PC-9 (cell line): ENCODE measurements at regions not wholly inside any gene's neighbourhood (a gene's known extent, or its start where the extent isn't known, plus 50 kb on each side); places are given as distances from the start of the nearest gene placed in this dataset.

Experiments used
- BruUV-seq: library from RNA; stranded (reverse); fragments of 400-500 nt; replicated peaks from 2 replicates; lab custom pipeline; 2021; lab: Mats Ljungman, UMichigan
- CTCF ChIA-PET: fragments of 300-600 bp; sonication (Branson Sonifier 250); formaldehyde crosslinking; loops from one replicate; lab custom pipeline; 2022; ENCODE audit warnings: antibody characterized with exemption; lab: Charles Lee
- POLR2A ChIA-PET: fragments of 300-600 bp; sonication (Branson Sonifier 250); formaldehyde crosslinking; loops from one replicate; lab custom pipeline; 2022; ENCODE audit warnings: antibody characterized with exemption; ENCODE audit not compliant: unreplicated experiment; lab: Charles Lee
- DNase-seq, 2 experiments: peaks; one replicate each; pipeline versions ENCODE4 v3.0.0 to v3.0.0-alpha.2; 2015 to 2022; ENCODE audit warnings: mixed read lengths in 1 of 2
- H2AFZ ChIP-seq: fragments of 200-600 bp; sonication (generic); 2 replicates; pipeline ENCODE4 v1.8.1; 2017; ENCODE audit warnings: antibody characterized with exemption
- H3F3A ChIP-seq: fragments of 200-600 bp; sonication (generic); 2 replicates; pipeline ENCODE4 v1.8.1; 2017; ENCODE audit warnings: antibody characterized with exemption, mild to moderate bottlenecking, low read depth; ENCODE audit not compliant: insufficient read depth
- H3K27ac ChIP-seq: fragments of 200-600 bp; sonication (generic); 2 replicates; pipeline ENCODE4 v1.6.1; 2016; ENCODE audit warnings: mixed run types
- H3K27me3 ChIP-seq: fragments of 200-600 bp; sonication (generic); 2 replicates; pipeline ENCODE4 v1.6.1; 2016; ENCODE audit warnings: low read depth, mixed run types; ENCODE audit not compliant: insufficient read depth
- H3K36me3 ChIP-seq: fragments of 200-600 bp; sonication (generic); 2 replicates; pipeline ENCODE4 v1.6.1; 2016; ENCODE audit warnings: low read depth, mixed run types
- H3K4me1 ChIP-seq: fragments of 200-600 bp; sonication (generic); replicated peaks from 2 replicates; pipeline ENCODE4 v1.6.1; 2016; ENCODE audit warnings: mixed run types; ENCODE audit not compliant: insufficient read depth
- H3K4me2 ChIP-seq: fragments of 200-600 bp; sonication (generic); 2 replicates; pipeline ENCODE4 v1.6.1; 2017; ENCODE audit warnings: mixed run types
- H3K4me3 ChIP-seq: fragments of 200-600 bp; sonication (generic); 2 replicates; pipeline ENCODE4 v1.6.1; 2016; ENCODE audit warnings: mixed run types
- H3K79me2 ChIP-seq: fragments of 200-600 bp; sonication (generic); 2 replicates; pipeline ENCODE4 v1.6.1; 2017; ENCODE audit warnings: low read depth, mixed run types
- H3K9me2 ChIP-seq: fragments of 200-600 bp; sonication (generic); 2 replicates; pipeline ENCODE4 v1.8.1; 2017; ENCODE audit warnings: mild to moderate bottlenecking; ENCODE audit not compliant: insufficient read depth
- H3K9me3 ChIP-seq: fragments of 200-600 bp; sonication (generic); 2 replicates; pipeline ENCODE4 v1.8.1; 2016; ENCODE audit warnings: low read depth; ENCODE audit not compliant: insufficient read depth
- H4K20me1 ChIP-seq: fragments of 200-600 bp; sonication (generic); 2 replicates; pipeline ENCODE4 v1.8.1; 2017; ENCODE audit not compliant: insufficient read depth
- CTCF ChIP-seq: fragments of 200-600 bp; sonication (generic); conservative IDR thresholded peaks from 2 replicates; pipeline ENCODE4 v1.6.1; 2017; ENCODE audit warnings: mixed run types, antibody characterized with exemption, mild to moderate bottlenecking, moderate library complexity
- EZH2 ChIP-seq: fragments of 200-600 bp; sonication (generic); IDR thresholded peaks from 2 replicates; pipeline ENCODE4 v1.8.0; 2017; ENCODE audit warnings: antibody characterized with exemption, low read depth
- intact Hi-C: fragments of 100-400 bp; cut with micrococcal nuclease; formaldehyde crosslinking; loops from one replicate; pipeline ENCODE4 v1.10.0; 2022; ENCODE audit not compliant: unreplicated experiment

GRCh38 chr15:46946953-46947352 is 770.4 kb upstream of the SEMA6D start:
- Histone ChIP-seq H3F3A (no peaks in the 10 kb centered on the region), H3K9me3 (no peaks in the 10 kb centered on the region), H3K4me3 (no peak overlapping the region), H3K9me2 (no peaks in the 10 kb centered on the region), H3K36me3 (no peaks in the 10 kb centered on the region), H4K20me1 (no peaks in the 10 kb centered on the region), H3K4me1 (no peaks in the 10 kb centered on the region), H3K4me2 (no peak overlapping the region), H3K79me2 (no peaks in the 10 kb centered on the region), H3K27me3 (no peaks in the 10 kb centered on the region), H3K27ac (no peak overlapping the region), H2AFZ (no peak overlapping the region)
- no peak for DNase-seq
- POLR2A ChIA-PET = no interaction called here
- intact Hi-C loops = no loop called here
- CTCF ChIA-PET = no interaction called here
- BruUV-seq = no TSS peak
- no peak for TF ChIP-seq EZH2
- TF ChIP-seq CTCF = no peak

- H3K27me3 ChIP-seq = no peaks in the 10 kb centered on the region
- DNase-seq = no peak
- H3K27ac ChIP-seq = no peak overlapping the region
- TF ChIP-seq EZH2 = no peak
- TF ChIP-seq CTCF = no peak
- no peaks in the 10 kb centered on the region for H3K79me2 ChIP-seq
- BruUV-seq = no TSS peak
- intact Hi-C loops = no loop called here
- no peak overlapping the region for H2AFZ ChIP-seq
- POLR2A ChIA-PET = no interaction called here
- H3K4me1 ChIP-seq = no peaks in the 10 kb centered on the region
- no peaks in the 10 kb centered on the region for H3F3A ChIP-seq
- no peak overlapping the region for H3K4me2 ChIP-seq
- H3K36me3 ChIP-seq = no peaks in the 10 kb centered on the region
- no peaks in the 10 kb centered on the region for H3K9me2 ChIP-seq
- no peaks in the 10 kb centered on the region for H3K9me3 ChIP-seq
- CTCF ChIA-PET = no interaction called here
- H4K20me1 ChIP-seq = no peaks in the 10 kb centered on the region
- H3K4me3 ChIP-seq = no peak overlapping the region
Observed at GRCh38 chr15:46955576-46955975, 761.7 kb upstream of the SEMA6D start.

- H4K20me1 ChIP-seq = no peaks in the 10 kb centered on the region
- no peak for DNase-seq
- TF ChIP-seq EZH2 = no peak
- no peak for TF ChIP-seq CTCF
- no peaks in the 10 kb centered on the region for H3K27me3 ChIP-seq
- H3K4me3 ChIP-seq = no peak overlapping the region
- H3K27ac ChIP-seq = no peak overlapping the region
- no peaks in the 10 kb centered on the region for H3K9me2 ChIP-seq
- no peak overlapping the region for H3K4me2 ChIP-seq
- no peaks in the 10 kb centered on the region for H3F3A ChIP-seq
- ChIA-PET POLR2A (no interaction called here), CTCF (no interaction called here)
- H3K4me1 ChIP-seq = no peaks in the 10 kb centered on the region
- H3K79me2 ChIP-seq = no peaks in the 10 kb centered on the region
- no peak overlapping the region for H2AFZ ChIP-seq
- no TSS peak for BruUV-seq
- intact Hi-C loops = no loop called here
- H3K9me3 ChIP-seq = no peaks in the 10 kb centered on the region
- no peaks in the 10 kb centered on the region for H3K36me3 ChIP-seq
Observed at GRCh38 chr15:46956456-46956855, 760.8 kb upstream of the SEMA6D start.
